Spleen (tissue), 11 donors: ENCODE measurements at regions not wholly inside any gene's neighbourhood (a gene's known extent, or its start where the extent isn't known, plus 50 kb on each side); places are given as distances from the start of the nearest gene placed in this dataset.

ENCODE experiments used
- DNase-seq: peaks from one replicate; pipeline ENCODE4 v3.0.0-alpha.2; 2020
- H3K27ac ChIP-seq, 8 donors: fragments of 200-600 bp; sonication (generic) in 7 of 8; 1 replicate in 4 of 8; 2 replicates in 4 of 8; pipeline versions ENCODE4 v1.5.0 to v1.8.0; 2016 to 2021; ENCODE audit warnings: inconsistent platforms in 4 of 8, mild to moderate bottlenecking in 4 of 8, moderate library complexity in 1 of 8
- H3K27me3 ChIP-seq, 7 donors: fragments of 200-600 bp; sonication (generic) in 6 of 7; replicated peaks in 1 of 7; 1 replicate in 4 of 7; 2 replicates in 3 of 7; pipeline versions ENCODE4 v1.5.0 to v1.8.0; 2016 to 2021; ENCODE audit warnings: inconsistent platforms in 3 of 7, mild to moderate bottlenecking in 1 of 7
- H3K36me3 ChIP-seq, 6 donors: fragments of 200-600 bp; sonication (generic) in 5 of 6; 1 replicate in 4 of 6; 2 replicates in 2 of 6; pipeline versions ENCODE4 v1.5.0 to v1.8.0; 2016 to 2021; ENCODE audit warnings: inconsistent platforms in 2 of 6
- H3K4me1 ChIP-seq, 6 donors: fragments of 200-600 bp; sonication (generic) in 5 of 6; 1 replicate in 3 of 6; 2 replicates in 3 of 6; pipeline versions ENCODE4 v1.5.0 to v1.8.0; 2016 to 2021; ENCODE audit warnings: inconsistent platforms in 3 of 6
- H3K4me3 ChIP-seq, 8 donors: fragments of 200-600 bp; sonication (generic) in 7 of 8; 1 replicate in 4 of 8; 2 replicates in 4 of 8; pipeline versions ENCODE4 v1.5.0 to v1.8.0; 2016 to 2021; ENCODE audit warnings: inconsistent platforms in 4 of 8, mild to moderate bottlenecking in 4 of 8, moderate library complexity in 2 of 8
- H3K9me3 ChIP-seq, 8 donors: fragments of 200-600 bp; sonication (generic) in 7 of 8; 1 replicate in 4 of 8; 2 replicates in 4 of 8; pipeline versions ENCODE4 v1.5.0 to v1.8.0; 2016 to 2021; ENCODE audit warnings: inconsistent platforms in 4 of 8
- CTCF ChIP-seq, 11 experiments: fragments of 200-600 bp in 7 of 11; fragments of 450-650 bp in 4 of 11; sonication (generic) in 4 of 11; IDR thresholded peaks in 8 of 11; conservative IDR thresholded peaks in 3 of 11; 1 replicate in 7 of 11; 2 replicates in 4 of 11; pipeline versions ENCODE4 v1.4.0 to v1.8.0; 2016 to 2021; ENCODE audit warnings: antibody characterized with exemption in 11 of 11, inconsistent platforms in 4 of 11, mild to moderate bottlenecking in 1 of 11
- POLR2A ChIP-seq, 3 donors: fragments of 450-650 bp; IDR thresholded peaks; one replicate each; pipeline ENCODE4 v1.5.1; 2017; ENCODE audit warnings: antibody characterized with exemption in 3 of 3, mild to moderate bottlenecking in 1 of 3
- POLR2AphosphoS5 ChIP-seq, 3 donors: sonication (generic); formaldehyde crosslinking; IDR thresholded peaks; one replicate each; pipeline ENCODE4 v1.5.1; 2017; ENCODE audit warnings: antibody characterized with exemption in 3 of 3
- WGBS, 5 donors: extraction: QIAGEN DNeasy Blood & Tissue Kit in 3 of 5; methylation state at CpG; one replicate each; pipeline versions ENCODE4 v1.1.5 to v1.1.7; 2013 to 2018; 5-methylcytosine and 5-hydroxymethylcytosine counted together
- intact Hi-C: fragments of 100-400 bp; cut with DNase I; formaldehyde crosslinking; loops from one replicate; pipeline ENCODE4 v1.15.0; 2023; ENCODE audit warnings: low total_unique reads
- donor health status: healthy with polysubstance abuse.
- donor health status: DM: no; HTN: no; CAD: no; lungs with moderate emphysema.
- donor health status: DM: no; HTN: no; CAD: no.
- donor health status: Bipolar disorder and iron deficiency.
- donor health status: healthy.
- donor health status: DM: no; HTN: no; CAD: no.
- donor health status: DM: yes; HTN: yes; CAD: no.

DNA sequence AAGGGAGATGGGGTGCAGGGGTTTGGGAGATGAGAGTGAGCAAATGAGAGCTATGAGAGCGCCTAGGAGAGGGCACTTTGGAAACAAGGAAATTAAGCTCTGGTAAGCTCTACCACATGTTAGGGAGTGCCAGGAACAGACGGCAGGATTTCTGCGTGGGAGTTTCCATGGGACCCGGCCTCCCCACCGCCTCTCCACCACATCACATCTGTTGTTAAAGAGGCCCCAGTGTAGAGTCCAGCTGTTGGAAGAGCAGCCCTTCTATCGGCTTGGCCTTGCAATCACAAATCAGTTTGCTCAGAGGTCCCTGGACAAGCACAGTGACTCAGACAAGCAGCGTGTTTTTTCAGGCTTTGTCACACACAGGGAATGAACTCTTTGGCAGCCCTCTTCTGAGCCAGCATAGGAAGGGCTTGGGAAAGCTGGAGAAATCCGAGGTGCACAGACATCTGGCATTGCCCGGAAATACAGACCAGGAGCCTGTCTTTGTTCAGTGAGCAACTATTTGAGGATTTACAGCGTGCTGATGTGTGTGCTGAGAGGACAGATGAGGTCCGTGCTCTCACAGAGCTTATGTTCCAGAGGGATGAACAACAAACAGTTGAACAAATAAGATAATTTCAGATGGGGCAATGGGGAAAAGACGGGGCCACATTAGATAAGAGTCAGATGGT lies 370.6 kb upstream of the PROK2 start:
- 70 to 89% (median 82%) methylated on average over 12 of the region's 12 CpGs for WGBS, 5 donors
- no peak overlapping the region for H3K4me3 ChIP-seq

GRCh38 chr3:72154391-72155335 lies 369.7 kb upstream of the PROK2 start:
- H3K9me3 ChIP-seq: peaks cover 0 to 10% (median 3%) of the 10 kb centered on the region in 8 donors
- intact Hi-C loops: no loop called here
- H3K27ac ChIP-seq: peak overlapping the region in 4 of 8 donors; percentile 11 to 54 (median 28)
- H3K4me3 ChIP-seq: no peak overlapping the region
- WGBS, 5 donors: 88 to 99% (median 95%) methylated on average over 4 of the region's 4 CpGs
- peaks cover 0 to 32% (median 9%) of the 10 kb centered on the region in 6 donors for H3K4me1 ChIP-seq
- DNase-seq: no peak
- no peaks in the 10 kb centered on the region for H3K27me3 ChIP-seq
- no peaks in the 10 kb centered on the region for H3K36me3 ChIP-seq
- TF ChIP-seq POLR2A (IDR thresholded peaks at IDR 0.05) (no peak), CTCF (IDR thresholded peaks at IDR 0.05 in 8 of 11, conservative IDR thresholded peaks at IDR 0.05 in 3 of 11) (no peak), POLR2AphosphoS5 (IDR thresholded peaks at IDR 0.05) (no peak)

More for the DNA sequence above, 370.6 kb upstream of the PROK2 start:
- Histone ChIP-seq H3K27me3 (no peaks in the 10 kb centered on the region), H3K4me1 (peaks cover 0 to 32% (median 9%) of the 10 kb centered on the region in 6 donors), H3K36me3 (no peaks in the 10 kb centered on the region), H3K9me3 (peaks cover 0 to 10% (median 3%) of the 10 kb centered on the region in 8 donors), H3K27ac (peak overlapping the region in 5 of 8 donors; percentile 22 to 54 (median 30))
- no peak for DNase-seq
- intact Hi-C loops: no loop called here
- TF ChIP-seq CTCF (IDR thresholded peaks at IDR 0.05 in 8 of 11, conservative IDR thresholded peaks at IDR 0.05 in 3 of 11) (no peak), POLR2AphosphoS5 (IDR thresholded peaks at IDR 0.05) (peak in 2 of 3 donors; percentile 17 to 41)

DNA sequence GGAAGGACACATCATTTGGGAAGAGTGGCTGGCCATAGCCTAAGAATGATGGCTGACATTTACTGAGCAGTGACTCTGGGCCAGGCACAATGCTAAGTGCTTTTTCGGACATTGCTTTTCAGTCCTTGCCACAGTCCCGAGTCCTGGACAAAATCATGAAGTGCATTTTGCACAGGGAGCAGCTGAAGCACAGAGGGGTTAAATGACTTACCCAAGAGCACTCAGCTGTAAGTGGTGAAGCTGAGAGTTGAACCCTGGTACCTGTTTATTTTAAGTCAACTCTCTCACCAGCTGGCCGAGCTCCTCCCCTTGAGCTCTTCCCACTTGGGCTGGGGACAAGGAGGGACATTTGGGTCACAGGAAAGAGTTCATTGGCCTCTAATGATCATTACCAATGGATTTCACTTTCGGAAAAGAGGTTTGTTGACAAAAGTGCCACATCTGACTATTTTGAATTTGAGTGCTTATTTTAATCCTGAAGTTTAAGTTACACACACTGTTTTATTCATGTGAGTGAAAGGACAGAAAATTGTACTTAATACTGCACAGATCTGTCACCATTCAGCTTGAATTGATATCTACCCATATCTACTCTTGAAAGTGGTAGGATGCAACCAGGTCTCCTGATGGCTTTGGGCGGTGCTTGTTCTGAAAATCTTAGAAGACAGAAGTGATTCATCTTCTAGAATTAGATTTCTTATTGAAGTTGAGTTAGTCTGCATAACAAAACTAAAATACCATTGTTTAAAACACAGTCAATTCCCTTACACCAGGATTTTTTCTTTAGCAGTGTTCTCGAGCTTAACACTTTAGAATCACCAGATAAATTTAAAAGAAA lies 368.7 kb upstream of the PROK2 start:
- Histone ChIP-seq H3K27me3 (no peaks in the 10 kb centered on the region), H3K9me3 (peaks cover 0 to 10% (median 3%) of the 10 kb centered on the region in 8 donors), H3K36me3 (no peaks in the 10 kb centered on the region), H3K4me1 (peaks cover 0 to 29% (median 9%) of the 10 kb centered on the region in 6 donors), H3K27ac (peak overlapping the region in 5 of 8 donors; percentile 27 to 72 (median 57)), H3K4me3 (no peak overlapping the region)
- intact Hi-C loops: no loop called here
- WGBS, 5 donors: 81 to 90% (median 89%) methylated on average over 6 of the region's 6 CpGs
- DNase-seq: no peak
- TF ChIP-seq POLR2A (IDR thresholded peaks at IDR 0.05) (no peak), CTCF (IDR thresholded peaks at IDR 0.05 in 8 of 11, conservative IDR thresholded peaks at IDR 0.05 in 3 of 11) (no peak)
